NCI-H82 (cell line): ENCODE measurements at regions not wholly inside any gene's neighbourhood (a gene's known extent, or its start where the extent isn't known, plus 50 kb on each side); places are given as distances from the start of the nearest gene placed in this dataset.

Source experiments
- DNase-seq: peaks from one replicate; lab custom pipeline; 2025; lab: John Stamatoyannopoulos, UW

DNA sequence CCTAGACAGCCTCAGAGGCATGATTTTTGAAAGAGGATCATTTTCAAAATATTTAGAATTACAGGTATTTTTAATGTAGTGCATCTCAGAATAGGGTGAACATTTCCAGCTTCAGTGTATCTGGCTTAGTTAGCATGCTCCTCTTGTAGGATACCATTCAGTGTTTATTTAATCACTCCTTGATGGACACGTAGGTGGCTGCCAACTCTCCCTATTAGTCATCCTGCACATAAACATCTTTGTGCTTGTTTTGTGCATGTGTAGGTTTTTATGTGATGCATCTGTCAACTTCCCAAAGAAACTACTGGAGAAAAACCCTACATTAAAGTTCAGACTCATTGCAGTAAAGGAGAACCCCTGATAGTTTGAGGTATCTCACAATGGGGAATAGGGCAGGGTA is 52.5 kb upstream of the RBM19 start:
- DNase-seq: no peak
